PC-3 (cell line): ENCODE measurements at regions not wholly inside any gene's neighbourhood (a gene's known extent, or its start where the extent isn't known, plus 50 kb on each side); places are given as distances from the start of the nearest gene placed in this dataset.
A peak's percentile ranks its signal among the peaks of the same experiment; 100 is the strongest.

Source experiments
- ATAC-seq: fragments of 200-7000 bp; cut with Tn5 transposase; 2 replicates; pipeline ENCODE4 v1.9.1; 2020; ENCODE audit warnings: mild to moderate bottlenecking, moderate library complexity
- BruUV-seq: library from RNA; stranded (reverse); fragments of 400-500 nt; replicated peaks from 2 replicates; lab custom pipeline; 2021; lab: Mats Ljungman, UMichigan
- CTCF ChIA-PET: fragments of 300-600 bp; sonication (Branson Sonifier 250); formaldehyde crosslinking; loops from one replicate; lab custom pipeline; 2022; ENCODE audit warnings: antibody characterized with exemption; lab: Charles Lee
- POLR2A ChIA-PET: fragments of 300-600 bp; sonication (Branson Sonifier 250); formaldehyde crosslinking; loops from one replicate; lab custom pipeline; 2022; ENCODE audit warnings: antibody characterized with exemption; ENCODE audit not compliant: unreplicated experiment; lab: Charles Lee
- DNase-seq: peaks from one replicate; pipeline ENCODE4 v3.0.0-alpha.2; 2015
- H2AFZ ChIP-seq: fragments of 300-600 bp; sonication (generic); 2 replicates; pipeline ENCODE4 v1.6.0; 2016; ENCODE audit warnings: antibody characterized with exemption, low read length
- H3F3A ChIP-seq: fragments of 300-600 bp; sonication (generic); one replicate; pipeline ENCODE4 v1.6.0; 2017; ENCODE audit warnings: antibody characterized with exemption, low read length, control low read depth, mild to moderate bottlenecking; ENCODE audit not compliant: unreplicated experiment
- H3K27ac ChIP-seq: fragments of 300-600 bp; sonication (generic); 2 replicates; pipeline ENCODE4 v1.5.1; 2016; ENCODE audit warnings: mild to moderate bottlenecking, low read length
- H3K27me3 ChIP-seq: fragments of 300-600 bp; sonication (generic); 2 replicates; pipeline ENCODE4 v1.6.1; 2016; ENCODE audit warnings: low read length, mixed read lengths
- H3K36me3 ChIP-seq: fragments of 300-600 bp; sonication (generic); 2 replicates; pipeline ENCODE4 v1.6.1; 2016; ENCODE audit warnings: low read depth, mixed run types, low read length, mixed read lengths
- H3K4me1 ChIP-seq: fragments of 300-600 bp; sonication (generic); 2 replicates; pipeline ENCODE4 v1.5.1; 2016; ENCODE audit warnings: low read length; ENCODE audit not compliant: insufficient read depth
- H3K4me2 ChIP-seq: fragments of 300-600 bp; sonication (generic); 2 replicates; pipeline ENCODE4 v1.6.0; 2016; ENCODE audit warnings: low read length
- H3K4me3 ChIP-seq: fragments of 300-600 bp; sonication (generic); 2 replicates; pipeline ENCODE4 v1.5.1; 2016; ENCODE audit warnings: mild to moderate bottlenecking, low read length, mixed read lengths
- H3K79me2 ChIP-seq: fragments of 300-600 bp; sonication (generic); 2 replicates; pipeline ENCODE4 v1.6.1; 2017; ENCODE audit warnings: low read length, mixed read lengths
- H3K9ac ChIP-seq: fragments of 300-600 bp; sonication (generic); 2 replicates; pipeline ENCODE4 v1.6.0; 2016; ENCODE audit warnings: mild to moderate bottlenecking, low read length
- H3K9me2 ChIP-seq: fragments of 300-600 bp; sonication (generic); replicated peaks from 2 replicates; pipeline ENCODE4 v1.6.1; 2016; ENCODE audit warnings: mixed run types, low read length, mixed read lengths
- H3K9me3 ChIP-seq: fragments of 300-600 bp; sonication (generic); 2 replicates; pipeline ENCODE4 v1.6.1; 2016; ENCODE audit warnings: low read length, mixed read lengths
- H4K20me1 ChIP-seq: fragments of 300-600 bp; sonication (generic); 2 replicates; pipeline ENCODE4 v1.6.1; 2016; ENCODE audit warnings: low read length, mixed read lengths
- EZH2 ChIP-seq: fragments of 300-600 bp; sonication (generic); IDR thresholded peaks from one replicate; pipeline ENCODE4 v1.6.1; 2017; ENCODE audit warnings: antibody characterized with exemption, mild to moderate bottlenecking, low read length; ENCODE audit not compliant: unreplicated experiment
- EZH2phosphoT487 ChIP-seq: fragments of 300-600 bp; sonication (generic); IDR thresholded peaks from 2 replicates; pipeline ENCODE4 v1.6.1; 2018; ENCODE audit warnings: mild to moderate bottlenecking, antibody characterized with exemption, low read length, borderline replicate concordance
- intact Hi-C: fragments of 100-400 bp; cut with micrococcal nuclease; formaldehyde crosslinking; loops from 2 replicates; pipeline ENCODE4 v1.9.0; 2023
- TF ChIP-seq, protein P1 (sequence below): fragments of 300-600 bp; sonication (generic); conservative IDR thresholded peaks from 2 replicates; pipeline ENCODE4 v1.5.1; 2017; ENCODE audit warnings: antibody characterized with exemption, low read depth, mild to moderate bottlenecking, low read length

DNA sequence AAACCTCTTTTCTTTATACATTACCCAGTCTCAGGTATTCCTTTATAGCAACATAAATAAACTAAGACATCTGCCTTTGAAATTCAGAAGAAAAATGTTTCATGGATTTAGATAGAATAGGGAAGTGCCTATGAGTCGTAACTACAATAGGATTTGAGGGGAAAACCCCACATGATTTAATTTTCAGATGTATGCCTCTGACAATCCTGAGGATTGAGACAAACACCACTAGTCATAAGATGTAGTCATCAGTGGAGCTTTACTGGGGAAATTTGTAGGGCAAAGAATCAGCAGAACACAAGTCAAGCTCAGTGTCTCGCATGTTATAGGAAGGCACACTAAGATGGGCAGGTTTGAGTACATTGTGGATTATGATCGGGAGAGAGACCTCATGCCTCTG is 566.4 kb downstream of the BMP2 start:
- Histone ChIP-seq H3K9ac (no peak overlapping the region), H3K9me2 (no peaks in the 10 kb centered on the region), H3K4me2 (no peak overlapping the region), H3K4me1 (no peaks in the 10 kb centered on the region), H3K9me3 (no peaks in the 10 kb centered on the region), H3K27ac (no peak overlapping the region), H3K4me3 (no peak overlapping the region), H4K20me1 (no peaks in the 10 kb centered on the region), H3K79me2 (no peaks in the 10 kb centered on the region), H3K27me3 (0 out of 2 replicates have a peak, but pooled peaks cover 3% of the 10 kb centered on the region), H3F3A (no peaks in the 10 kb centered on the region), H2AFZ (no peak overlapping the region), H3K36me3 (no peaks in the 10 kb centered on the region)
- ATAC-seq: no peak
- CTCF ChIA-PET: no interaction called here
- TF ChIP-seq EZH2: no peak
- no peak for TF ChIP-seq EZH2phosphoT487
- TF ChIP-seq, protein P1, sequence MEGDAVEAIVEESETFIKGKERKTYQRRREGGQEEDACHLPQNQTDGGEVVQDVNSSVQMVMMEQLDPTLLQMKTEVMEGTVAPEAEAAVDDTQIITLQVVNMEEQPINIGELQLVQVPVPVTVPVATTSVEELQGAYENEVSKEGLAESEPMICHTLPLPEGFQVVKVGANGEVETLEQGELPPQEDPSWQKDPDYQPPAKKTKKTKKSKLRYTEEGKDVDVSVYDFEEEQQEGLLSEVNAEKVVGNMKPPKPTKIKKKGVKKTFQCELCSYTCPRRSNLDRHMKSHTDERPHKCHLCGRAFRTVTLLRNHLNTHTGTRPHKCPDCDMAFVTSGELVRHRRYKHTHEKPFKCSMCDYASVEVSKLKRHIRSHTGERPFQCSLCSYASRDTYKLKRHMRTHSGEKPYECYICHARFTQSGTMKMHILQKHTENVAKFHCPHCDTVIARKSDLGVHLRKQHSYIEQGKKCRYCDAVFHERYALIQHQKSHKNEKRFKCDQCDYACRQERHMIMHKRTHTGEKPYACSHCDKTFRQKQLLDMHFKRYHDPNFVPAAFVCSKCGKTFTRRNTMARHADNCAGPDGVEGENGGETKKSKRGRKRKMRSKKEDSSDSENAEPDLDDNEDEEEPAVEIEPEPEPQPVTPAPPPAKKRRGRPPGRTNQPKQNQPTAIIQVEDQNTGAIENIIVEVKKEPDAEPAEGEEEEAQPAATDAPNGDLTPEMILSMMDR: no peak
- POLR2A ChIA-PET: no interaction called here
- DNase-seq: no peak
- intact Hi-C loops: no loop called here
- no TSS peak for BruUV-seq

- H3K4me2 ChIP-seq: no peak overlapping the region
- H3K36me3 ChIP-seq: no peaks in the 10 kb centered on the region
- H3K79me2 ChIP-seq: no peaks in the 10 kb centered on the region
- ChIA-PET POLR2A (no interaction called here), CTCF (no interaction called here)
- BruUV-seq: no TSS peak
- no peak overlapping the region for H2AFZ ChIP-seq
- no peaks in the 10 kb centered on the region for H3K9me3 ChIP-seq
- no peak overlapping the region for H3K4me3 ChIP-seq
- DNase-seq (no peak), ATAC-seq (no peak)
- intact Hi-C loops: no loop called here
- peaks cover 4% of the 10 kb centered on the region for H3F3A ChIP-seq
- TF ChIP-seq EZH2phosphoT487 (no peak), EZH2 (no peak)
- TF ChIP-seq, protein P1: no peak
- H3K27me3 ChIP-seq: peaks cover 2% of the 10 kb centered on the region; the same call in 1 of the 2 replicates
- H3K4me1 ChIP-seq: peaks cover 12% of the 10 kb centered on the region
- no peaks in the 10 kb centered on the region for H4K20me1 ChIP-seq
- H3K27ac ChIP-seq: 0 out of 2 replicates have a peak overlapping the region, but pooled peaks have one; percentile 1
- H3K9me2 ChIP-seq: no peaks in the 10 kb centered on the region
- H3K9ac ChIP-seq: no peak overlapping the region
Observed at GRCh38 chr20:7346026-7346425, 578.5 kb downstream of the BMP2 start.

GRCh38 chr20:7346562-7346961 is 579.1 kb downstream of the BMP2 start:
- no peak overlapping the region for H2AFZ ChIP-seq
- H3K79me2 ChIP-seq: no peaks in the 10 kb centered on the region
- H3K27ac ChIP-seq: peak overlapping the region; percentile 24
- intact Hi-C loops: no loop called here
- H3K9me3 ChIP-seq: no peaks in the 10 kb centered on the region
- peaks cover 7% of the 10 kb centered on the region; the same call in 1 of the 2 replicates for H3K27me3 ChIP-seq
- BruUV-seq: no TSS peak
- no peak overlapping the region for H3K4me3 ChIP-seq
- TF ChIP-seq EZH2phosphoT487: no peak
- TF ChIP-seq, protein P1: no peak
- no peak for TF ChIP-seq EZH2
- peaks cover 12% of the 10 kb centered on the region for H3K4me1 ChIP-seq
- no peaks in the 10 kb centered on the region for H3K9me2 ChIP-seq
- DNase-seq (peak; percentile 93), ATAC-seq (peak; percentile 31; the same call in 1 of the 2 replicates)
- H3K36me3 ChIP-seq: no peaks in the 10 kb centered on the region
- peak overlapping the region; percentile 34; the same call in 1 of the 2 replicates for H3K4me2 ChIP-seq
- H3K9ac ChIP-seq: no peak overlapping the region
- CTCF ChIA-PET: no interaction called here
- POLR2A ChIA-PET: no interaction called here
- H3F3A ChIP-seq: peaks cover 4% of the 10 kb centered on the region
- no peaks in the 10 kb centered on the region for H4K20me1 ChIP-seq
